Osteocyte (in vitro differentiated cells): ENCODE measurements at regions not wholly inside any gene's neighbourhood (a gene's known extent, or its start where the extent isn't known, plus 50 kb on each side); places are given as distances from the start of the nearest gene placed in this dataset.
"Not testable (repeated sequence)": the region's sequence is repeated elsewhere in the genome, so short reads cannot be mapped to it uniquely, and the experiment has no call there.

ENCODE experiments used
- DNase-seq: peaks from one replicate; pipeline ENCODE4 v3.0.0; 2021; ENCODE audit warnings: mixed read lengths; ENCODE audit not compliant: unreplicated experiment; ENCODE audit errors: extremely low spot score
- H3K27ac Mint-ChIP-seq: one replicate; pipeline ENCODE4 v1.8.0; 2021; ENCODE audit warnings: mild to moderate bottlenecking, mixed read lengths; ENCODE audit not compliant: unreplicated experiment
- H3K27me3 Mint-ChIP-seq: one replicate; pipeline ENCODE4 v1.8.0; 2021; ENCODE audit warnings: mixed read lengths; ENCODE audit not compliant: unreplicated experiment
- H3K36me3 Mint-ChIP-seq: one replicate; pipeline ENCODE4 v1.8.0; 2021; ENCODE audit warnings: mixed read lengths; ENCODE audit not compliant: unreplicated experiment
- H3K4me1 Mint-ChIP-seq: one replicate; pipeline ENCODE4 v1.8.0; 2021; ENCODE audit warnings: mixed read lengths; ENCODE audit not compliant: unreplicated experiment
- H3K4me3 Mint-ChIP-seq: one replicate; pipeline ENCODE4 v1.8.0; 2021; ENCODE audit warnings: mild to moderate bottlenecking, moderate library complexity, mixed read lengths; ENCODE audit not compliant: unreplicated experiment
- H3K9me3 Mint-ChIP-seq: one replicate; pipeline ENCODE4 v1.8.0; 2021; ENCODE audit warnings: mixed read lengths; ENCODE audit not compliant: unreplicated experiment
- TF ChIP-seq, protein P1 (sequence below): fragments of 200-600 bp; sonication (generic); IDR thresholded peaks from 2 replicates; pipeline ENCODE4 v1.5.0; 2021; ENCODE audit warnings: antibody characterized with exemption, mild to moderate bottlenecking, moderate library complexity

DNA sequence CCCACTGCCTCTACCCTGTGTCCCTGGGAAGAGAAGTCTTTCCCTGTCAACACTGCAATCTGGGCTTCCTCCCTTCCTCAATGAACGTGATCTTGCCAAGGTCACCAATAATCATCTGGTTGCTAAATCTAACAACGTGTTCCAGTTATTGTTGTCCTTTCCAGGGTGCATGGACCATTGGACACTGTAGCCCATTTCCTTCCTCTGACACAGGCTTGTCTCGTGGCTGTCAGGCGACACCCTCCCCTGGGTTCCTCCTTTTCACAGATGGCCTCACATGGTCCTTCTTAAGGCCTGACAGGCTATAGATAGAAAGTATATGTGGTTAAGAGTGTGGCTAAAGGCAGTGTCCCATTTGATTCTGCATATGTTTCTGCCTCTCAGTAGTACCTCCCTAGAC, 67.7 kb upstream of the STARD13 start:
- no peaks in the 10 kb centered on the region for H3K36me3 Mint-ChIP-seq
- peak overlapping the region; percentile 39 for H3K27ac Mint-ChIP-seq

DNA sequence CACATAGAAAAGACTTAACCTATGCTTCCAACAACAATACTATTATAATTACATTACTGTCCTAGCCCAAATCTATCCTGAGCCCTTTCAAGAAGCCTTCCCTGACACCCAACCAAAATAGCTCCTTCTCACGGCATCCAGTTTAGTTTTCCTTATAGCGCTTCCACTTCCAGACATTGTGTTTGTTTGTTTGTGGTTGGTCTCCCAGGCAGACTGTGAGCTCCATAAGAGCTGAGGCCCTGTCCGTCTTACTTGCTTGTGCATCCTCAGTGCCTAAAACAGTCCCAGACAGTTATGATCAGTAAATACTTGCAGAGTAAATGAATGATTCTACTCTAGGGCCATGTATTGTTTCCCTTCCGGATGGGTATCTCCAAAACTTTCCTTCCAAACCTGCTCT, 68.1 kb upstream of the STARD13 start:
- Mint-ChIP-seq H3K4me3 (no peak overlapping the region), H3K27ac (no peak overlapping the region), H3K9me3 (no peaks in the 10 kb centered on the region), H3K4me1 (peaks cover 21% of the 10 kb centered on the region), H3K27me3 (no peaks in the 10 kb centered on the region), H3K36me3 (no peaks in the 10 kb centered on the region)
- no peak for DNase-seq
- TF ChIP-seq, protein P1, sequence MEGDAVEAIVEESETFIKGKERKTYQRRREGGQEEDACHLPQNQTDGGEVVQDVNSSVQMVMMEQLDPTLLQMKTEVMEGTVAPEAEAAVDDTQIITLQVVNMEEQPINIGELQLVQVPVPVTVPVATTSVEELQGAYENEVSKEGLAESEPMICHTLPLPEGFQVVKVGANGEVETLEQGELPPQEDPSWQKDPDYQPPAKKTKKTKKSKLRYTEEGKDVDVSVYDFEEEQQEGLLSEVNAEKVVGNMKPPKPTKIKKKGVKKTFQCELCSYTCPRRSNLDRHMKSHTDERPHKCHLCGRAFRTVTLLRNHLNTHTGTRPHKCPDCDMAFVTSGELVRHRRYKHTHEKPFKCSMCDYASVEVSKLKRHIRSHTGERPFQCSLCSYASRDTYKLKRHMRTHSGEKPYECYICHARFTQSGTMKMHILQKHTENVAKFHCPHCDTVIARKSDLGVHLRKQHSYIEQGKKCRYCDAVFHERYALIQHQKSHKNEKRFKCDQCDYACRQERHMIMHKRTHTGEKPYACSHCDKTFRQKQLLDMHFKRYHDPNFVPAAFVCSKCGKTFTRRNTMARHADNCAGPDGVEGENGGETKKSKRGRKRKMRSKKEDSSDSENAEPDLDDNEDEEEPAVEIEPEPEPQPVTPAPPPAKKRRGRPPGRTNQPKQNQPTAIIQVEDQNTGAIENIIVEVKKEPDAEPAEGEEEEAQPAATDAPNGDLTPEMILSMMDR: no peak

More for the DNA sequence above, 67.7 kb upstream of the STARD13 start:
- no peak for DNase-seq
- Mint-ChIP-seq H3K4me3 (no peak overlapping the region), H3K4me1 (peaks cover 25% of the 10 kb centered on the region), H3K9me3 (no peaks in the 10 kb centered on the region), H3K27me3 (no peaks in the 10 kb centered on the region)
- TF ChIP-seq, protein P1: no peak

DNA sequence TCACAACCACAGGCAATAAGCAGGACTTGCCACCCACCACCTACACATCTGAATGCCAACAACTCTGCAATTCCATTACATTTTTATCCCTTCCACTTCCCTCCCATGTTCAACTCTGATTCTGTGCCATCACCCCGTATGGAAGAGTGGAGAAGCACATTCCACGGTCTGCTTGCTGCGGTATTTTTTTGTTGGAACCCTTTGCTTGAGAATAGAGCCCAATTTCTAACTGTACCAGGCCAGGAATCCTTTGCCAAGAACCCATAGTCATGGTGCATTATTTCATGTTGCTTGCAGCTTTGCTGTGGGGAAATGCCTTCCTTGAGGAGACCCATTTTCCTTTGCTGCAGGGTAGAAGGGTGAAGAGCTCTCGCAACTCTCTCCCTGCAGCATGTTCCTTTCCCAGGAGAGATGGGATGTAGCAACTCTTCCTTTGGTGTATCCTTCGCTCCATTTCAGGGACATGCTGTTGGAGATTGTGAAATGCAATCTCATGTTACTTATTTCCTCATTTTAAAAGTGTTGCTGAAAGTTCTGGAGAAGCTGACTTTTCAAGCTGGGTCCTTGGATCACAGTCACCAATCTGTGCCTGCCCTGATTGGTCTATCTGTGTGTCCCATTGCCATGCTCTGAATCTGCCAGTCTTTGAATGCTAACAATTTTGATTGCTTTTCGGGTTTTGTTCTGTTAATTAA, 69.8 kb upstream of the STARD13 start:
- no peak overlapping the region for H3K27ac Mint-ChIP-seq
- H3K4me3 Mint-ChIP-seq: no peak overlapping the region
- H3K27me3 Mint-ChIP-seq: no peaks in the 10 kb centered on the region
- H3K4me1 Mint-ChIP-seq: peaks cover 12% of the 10 kb centered on the region
- DNase-seq: no peak
- no peaks in the 10 kb centered on the region for H3K9me3 Mint-ChIP-seq
- H3K36me3 Mint-ChIP-seq: no peaks in the 10 kb centered on the region
- TF ChIP-seq, protein P1: no peak

DNA sequence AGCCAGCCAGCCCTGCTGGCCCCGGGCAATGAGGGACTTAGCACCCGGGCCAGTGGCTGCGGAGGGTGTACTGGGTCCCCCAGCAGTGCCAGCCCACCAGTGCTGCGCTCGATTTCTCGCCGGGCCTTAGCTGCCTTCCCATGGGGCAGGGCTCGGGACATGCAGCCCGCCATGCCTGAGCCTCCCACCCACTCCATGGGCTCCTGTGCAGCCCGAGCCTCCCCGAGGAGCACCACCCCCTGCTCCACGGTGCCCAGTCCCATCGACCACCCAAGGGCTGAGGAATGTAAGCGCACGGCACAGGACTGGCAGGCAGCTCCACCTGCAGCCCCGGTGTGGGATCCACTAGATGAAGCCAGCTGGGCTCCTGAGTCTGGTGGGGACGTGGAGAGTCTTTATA, 72.5 kb upstream of the STARD13 start:
- not testable (repeated sequence) for H3K27me3 Mint-ChIP-seq, DNase-seq, H3K4me1 Mint-ChIP-seq, H3K27ac Mint-ChIP-seq, H3K4me3 Mint-ChIP-seq, H3K9me3 Mint-ChIP-seq, H3K36me3 Mint-ChIP-seq

DNA sequence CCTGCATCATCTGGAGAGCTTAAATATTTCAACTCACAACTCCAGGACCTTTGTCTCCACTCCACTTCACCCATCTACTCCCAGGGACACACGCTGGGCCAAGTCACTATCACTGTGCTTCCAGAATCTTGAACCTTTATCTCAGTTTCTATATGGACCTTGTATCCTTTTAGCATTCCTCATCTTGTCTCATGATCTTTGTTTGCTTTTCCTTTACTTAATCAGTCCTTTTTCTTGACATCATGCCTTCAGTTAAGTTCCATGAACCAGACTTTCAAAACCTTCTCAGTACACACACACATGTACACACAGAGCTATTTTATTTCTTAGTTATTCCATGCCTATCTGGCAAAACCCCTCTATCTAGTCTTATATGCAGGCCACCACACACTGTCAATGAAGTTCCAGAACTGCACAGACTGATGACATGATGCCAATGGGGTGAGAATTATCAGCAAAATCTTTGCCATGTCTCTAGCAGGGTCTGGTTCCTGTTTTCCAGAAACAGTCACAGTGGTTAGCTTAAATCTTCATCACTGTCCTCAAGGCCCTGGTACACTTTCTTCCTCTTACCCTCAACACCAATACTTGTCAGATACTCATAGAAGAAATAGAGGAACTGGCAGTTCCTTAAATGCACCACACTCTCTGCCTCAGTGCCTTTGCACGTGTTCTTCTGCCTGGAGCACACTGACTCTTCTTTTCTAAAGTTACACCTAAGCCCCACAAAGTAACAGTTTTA, 77.6 kb upstream of the STARD13 start:
- TF ChIP-seq, protein P1: no peak
- no peaks in the 10 kb centered on the region for H3K27me3 Mint-ChIP-seq
- H3K9me3 Mint-ChIP-seq: peaks cover 6% of the 10 kb centered on the region
- H3K27ac Mint-ChIP-seq: no peak overlapping the region
- H3K4me1 Mint-ChIP-seq: peaks cover 2% of the 10 kb centered on the region
- DNase-seq: no peak
- H3K4me3 Mint-ChIP-seq: no peak overlapping the region
- H3K36me3 Mint-ChIP-seq: no peaks in the 10 kb centered on the region
